GM21786 (cell line): ENCODE measurements at regions not wholly inside any gene's neighbourhood (a gene's known extent, or its start where the extent isn't known, plus 50 kb on each side); places are given as distances from the start of the nearest gene placed in this dataset.

Source experiments
- ATAC-seq: cut with Tn5 transposase; IDR thresholded peaks from one replicate; pipeline ENCODE4 v1.9.1; 2021; ENCODE audit not compliant: unreplicated experiment

- ATAC-seq: no peak
These were observed 453.4 kb upstream of the CELF2 start for GRCh38 chr10:10564081-10564794.

- no peak for ATAC-seq
These were observed 440.7 kb upstream of the CELF2 start for GRCh38 chr10:10576937-10577336.

GRCh38 chr10:10579709-10580108 is 438.0 kb upstream of the CELF2 start:
- no peak for ATAC-seq

GRCh38 chr10:10584161-10584560 is 433.5 kb upstream of the CELF2 start:
- no peak for ATAC-seq

- ATAC-seq: no peak
These were observed 429.8 kb upstream of the CELF2 start for GRCh38 chr10:10587744-10588393.

- ATAC-seq: peak; percentile 75
These were observed 427.9 kb upstream of the CELF2 start for GRCh38 chr10:10589540-10590303.

GRCh38 chr10:10591715-10592341 is 425.8 kb upstream of the CELF2 start:
- ATAC-seq: no peak

GRCh38 chr10:10596256-10596655 is 421.4 kb upstream of the CELF2 start:
- no peak for ATAC-seq

- ATAC-seq: peak; percentile 57
These were observed 419.4 kb upstream of the CELF2 start for GRCh38 chr10:10598297-10598696.

- no peak for ATAC-seq
These were observed 417.7 kb upstream of the CELF2 start for GRCh38 chr10:10600004-10600403.

- no peak for ATAC-seq
These were observed 412.1 kb upstream of the CELF2 start for GRCh38 chr10:10605551-10606081.

GRCh38 chr10:10609379-10609955 is 408.2 kb upstream of the CELF2 start:
- ATAC-seq: no peak

- no peak for ATAC-seq
These were observed 407.5 kb upstream of the CELF2 start for GRCh38 chr10:10610171-10610570.

- no peak for ATAC-seq
These were observed 405.5 kb upstream of the CELF2 start for GRCh38 chr10:10612151-10612550.

GRCh38 chr10:10613656-10614244 is 403.9 kb upstream of the CELF2 start:
- ATAC-seq: no peak

GRCh38 chr10:10617686-10618085 is 400.0 kb upstream of the CELF2 start:
- ATAC-seq: no peak

GRCh38 chr10:10618139-10618538 is 399.5 kb upstream of the CELF2 start:
- no peak for ATAC-seq

GRCh38 chr10:10623958-10624566 is 393.6 kb upstream of the CELF2 start:
- ATAC-seq: no peak

GRCh38 chr10:10624567-10624962 is 393.1 kb upstream of the CELF2 start:
- ATAC-seq: no peak

- no peak for ATAC-seq
These were observed 392.2 kb upstream of the CELF2 start for GRCh38 chr10:10625491-10625890.
